Ovary (tissue), 7 donors: ENCODE measurements at regions not wholly inside any gene's neighbourhood (a gene's known extent, or its start where the extent isn't known, plus 50 kb on each side); places are given as distances from the start of the nearest gene placed in this dataset.

Experiments used
- DNase-seq, 5 donors: peaks; one replicate each; pipeline ENCODE4 v3.0.0-alpha.2; 2019 to 2020
- H3K27ac ChIP-seq, 2 donors: fragments of 200-600 bp; one replicate each; pipeline versions ENCODE4 v1.5.1 to v1.8.0; 2019 to 2022
- H3K27me3 ChIP-seq: fragments of 200-600 bp; one replicate; pipeline ENCODE4 v1.8.0; 2022
- H3K36me3 ChIP-seq: fragments of 200-600 bp; sonication (generic); one replicate; pipeline ENCODE4 v1.5.1; 2019
- H3K4me1 ChIP-seq: one replicate; pipeline ENCODE4 v1.8.1; 2013; ENCODE audit warnings: mild to moderate bottlenecking, moderate library complexity; ENCODE audit not compliant: insufficient read depth
- H3K4me3 ChIP-seq: fragments of 200-600 bp; sonication (generic); one replicate; pipeline ENCODE4 v1.5.1; 2017
- H3K9me3 ChIP-seq, 2 donors: fragments of 200-600 bp in 1 of 2; sonication (generic) in 1 of 2; one replicate each; pipeline versions ENCODE4 v1.5.1 to v1.8.1; 2013 to 2019; ENCODE audit warnings: mild to moderate bottlenecking in 1 of 2, moderate library complexity in 1 of 2
- CTCF ChIP-seq, 3 donors: fragments of 450-650 bp in 2 of 3; fragments of 200-600 bp in 1 of 3; IDR thresholded peaks; one replicate each; pipeline versions ENCODE4 v1.5.1 to v1.8.0; 2016 to 2022; ENCODE audit warnings: antibody characterized with exemption in 3 of 3, mild to moderate bottlenecking in 1 of 3
- EP300 ChIP-seq: sonication (generic); formaldehyde crosslinking; IDR thresholded peaks from one replicate; pipeline ENCODE4 v1.6.1; 2017; ENCODE audit warnings: antibody characterized with exemption
- POLR2A ChIP-seq: fragments of 450-650 bp; IDR thresholded peaks from one replicate; pipeline ENCODE4 v1.6.1; 2017; ENCODE audit warnings: antibody characterized with exemption, mild to moderate bottlenecking, moderate library complexity
- WGBS, 3 donors: extraction: QIAGEN DNeasy Blood & Tissue Kit in 1 of 3; methylation state at CpG; one replicate each; pipeline versions ENCODE4 v1.1.5 to v1.1.7; 2013 to 2017; 5-methylcytosine and 5-hydroxymethylcytosine counted together
- intact Hi-C, 4 donors: fragments of 100-400 bp; cut with DNase I; formaldehyde crosslinking; loops; one replicate each; pipeline versions ENCODE4 v1.11.0 to v1.15.1; 2022 to 2023
- donor health status: DM: no; HTN: no; CAD: no; lungs with moderate emphysema.
- donor health status: DM: no; HTN: no; CAD: no.
- donor health status: Bipolar disorder and iron deficiency.
- donor health status: DM: no; HTN: no; CAD: no.
- donor health status: DM: yes; HTN: yes; CAD: no.

- 73 to 92% (median 85%) methylated on average over 3 of the region's 3 CpGs for WGBS, 3 donors
- intact Hi-C loops = no loop called here
- Histone ChIP-seq H3K4me3 (no peak overlapping the region), H3K4me1 (no peaks in the 10 kb centered on the region), H3K27ac (no peak overlapping the region), H3K9me3 (no peaks in the 10 kb centered on the region), H3K27me3 (no peaks in the 10 kb centered on the region), H3K36me3 (no peaks in the 10 kb centered on the region)
- TF ChIP-seq POLR2A = no peak
- TF ChIP-seq CTCF (IDR thresholded peaks at IDR 0.05) = no peak
- TF ChIP-seq EP300 = no peak
- DNase-seq = no peak
These were observed 227.6 kb downstream of the MFSD1 start for GRCh38 chr3:159029306-159030026.

- 51 to 71% (median 68%) methylated on average over 1 of the region's 1 CpG for WGBS, 3 donors
- Histone ChIP-seq H3K4me1 (no peaks in the 10 kb centered on the region), H3K36me3 (no peaks in the 10 kb centered on the region), H3K27me3 (no peaks in the 10 kb centered on the region), H3K27ac (no peak overlapping the region), H3K4me3 (no peak overlapping the region), H3K9me3 (no peaks in the 10 kb centered on the region)
- intact Hi-C loops = no loop called here
- DNase-seq = no peak
- TF ChIP-seq CTCF (IDR thresholded peaks at IDR 0.05) (no peak), EP300 (no peak), POLR2A (no peak)
These were observed 228.3 kb downstream of the MFSD1 start for GRCh38 chr3:159030138-159030670.

- Histone ChIP-seq H3K36me3 (no peaks in the 10 kb centered on the region), H3K4me1 (no peaks in the 10 kb centered on the region), H3K27me3 (no peaks in the 10 kb centered on the region), H3K4me3 (no peak overlapping the region), H3K9me3 (no peaks in the 10 kb centered on the region), H3K27ac (no peak overlapping the region)
- intact Hi-C loops = no loop called here
- WGBS, 3 donors = 63 to 66% (median 65%) methylated on average over 6 of the region's 6 CpGs
- no peak for TF ChIP-seq POLR2A
- TF ChIP-seq CTCF (IDR thresholded peaks at IDR 0.05) = no peak
- TF ChIP-seq EP300 = no peak
- DNase-seq = no peak
These were observed 229.2 kb downstream of the MFSD1 start for GRCh38 chr3:159030886-159031679.

- intact Hi-C loops = no loop called here
- Histone ChIP-seq H3K27ac (no peak overlapping the region), H3K27me3 (no peaks in the 10 kb centered on the region), H3K4me3 (no peak overlapping the region), H3K4me1 (no peaks in the 10 kb centered on the region), H3K9me3 (no peaks in the 10 kb centered on the region), H3K36me3 (no peaks in the 10 kb centered on the region)
- TF ChIP-seq POLR2A (no peak), CTCF (IDR thresholded peaks at IDR 0.05) (no peak), EP300 (no peak)
- no peak for DNase-seq
- WGBS, 3 donors = 95 to 100% (median 100%) methylated on average over 1 of the region's 1 CpG
These were observed 230.5 kb downstream of the MFSD1 start for GRCh38 chr3:159032311-159032710.
